DOHH2 (cell line): ENCODE measurements at regions not wholly inside any gene's neighbourhood (a gene's known extent, or its start where the extent isn't known, plus 50 kb on each side); places are given as distances from the start of the nearest gene placed in this dataset.

Source experiments
- H3F3A ChIP-seq: fragments of 200-600 bp; sonication (generic), shearing (Covaris generic); 2 replicates; pipeline ENCODE4 v1.6.0; 2016; ENCODE audit warnings: antibody characterized with exemption, mild to moderate bottlenecking; ENCODE audit not compliant: control insufficient read depth, insufficient read depth
- H3K27ac ChIP-seq: fragments of 200-600 bp; sonication (generic); 2 replicates; pipeline ENCODE4 v1.5.1; 2014; ENCODE audit warnings: low read depth, mild to moderate bottlenecking, low read length, moderate library complexity
- H3K27me3 ChIP-seq: fragments of 200-600 bp; sonication (generic); 2 replicates; pipeline ENCODE4 v1.6.1; 2014; ENCODE audit warnings: mild to moderate bottlenecking, low read length, mixed read lengths; ENCODE audit not compliant: control insufficient read depth
- H3K36me3 ChIP-seq: fragments of 200-600 bp; sonication (generic); 2 replicates; pipeline ENCODE4 v1.6.1; 2014; ENCODE audit warnings: mild to moderate bottlenecking, low read length, moderate library complexity, mixed read lengths; ENCODE audit not compliant: control insufficient read depth
- H3K4me1 ChIP-seq: fragments of 200-600 bp; sonication (generic); 2 replicates; pipeline ENCODE4 v1.6.1; 2014; ENCODE audit warnings: mild to moderate bottlenecking, low read length, mixed read lengths; ENCODE audit not compliant: control insufficient read depth
- H3K4me2 ChIP-seq: fragments of 200-600 bp; sonication (generic); 2 replicates; pipeline ENCODE4 v1.6.0; 2014; ENCODE audit warnings: mild to moderate bottlenecking, low read length, moderate library complexity
- H3K4me3 ChIP-seq: fragments of 200-600 bp; sonication (generic); 2 replicates; pipeline ENCODE4 v1.5.1; 2014; ENCODE audit warnings: mild to moderate bottlenecking, low read length, mixed read lengths
- H3K79me2 ChIP-seq: fragments of 200-600 bp; sonication (generic); 2 replicates; pipeline ENCODE4 v1.6.1; 2014; ENCODE audit warnings: mild to moderate bottlenecking, low read length, mixed read lengths; ENCODE audit not compliant: control insufficient read depth
- H3K9me2 ChIP-seq: fragments of 200-600 bp; sonication (generic); replicated peaks from 2 replicates; pipeline ENCODE4 v1.6.1; 2014; ENCODE audit warnings: mild to moderate bottlenecking, low read length, mixed read lengths; ENCODE audit not compliant: control insufficient read depth
- H3K9me3 ChIP-seq: fragments of 200-600 bp; sonication (generic); 2 replicates; pipeline ENCODE4 v1.6.1; 2014; ENCODE audit warnings: antibody characterized with exemption, low read length, mixed read lengths; ENCODE audit not compliant: control insufficient read depth, insufficient read depth
- H4K20me1 ChIP-seq: fragments of 200-600 bp; sonication (generic); 2 replicates; pipeline ENCODE4 v1.6.0; 2014; ENCODE audit warnings: low read depth, mild to moderate bottlenecking, antibody characterized with exemption, low read length, moderate library complexity; ENCODE audit not compliant: control insufficient read depth, insufficient read depth
- EZH2phosphoT487 ChIP-seq: fragments of 200-600 bp; sonication (generic); IDR thresholded peaks from 2 replicates; pipeline ENCODE4 v1.6.1; 2017; ENCODE audit warnings: borderline replicate concordance, mild to moderate bottlenecking, antibody characterized with exemption, low read length, moderate library complexity, mixed read lengths
- TF ChIP-seq, protein P1 (sequence below): fragments of 200-600 bp; sonication (generic); IDR thresholded peaks from one replicate; pipeline ENCODE4 v1.5.1; 2014; ENCODE audit warnings: antibody characterized with exemption, mild to moderate bottlenecking, low read depth, low read length; ENCODE audit not compliant: poor library complexity, severe bottlenecking

- no peaks in the 10 kb centered on the region for H4K20me1 ChIP-seq
- TF ChIP-seq EZH2phosphoT487: no peak
- TF ChIP-seq, protein P1, sequence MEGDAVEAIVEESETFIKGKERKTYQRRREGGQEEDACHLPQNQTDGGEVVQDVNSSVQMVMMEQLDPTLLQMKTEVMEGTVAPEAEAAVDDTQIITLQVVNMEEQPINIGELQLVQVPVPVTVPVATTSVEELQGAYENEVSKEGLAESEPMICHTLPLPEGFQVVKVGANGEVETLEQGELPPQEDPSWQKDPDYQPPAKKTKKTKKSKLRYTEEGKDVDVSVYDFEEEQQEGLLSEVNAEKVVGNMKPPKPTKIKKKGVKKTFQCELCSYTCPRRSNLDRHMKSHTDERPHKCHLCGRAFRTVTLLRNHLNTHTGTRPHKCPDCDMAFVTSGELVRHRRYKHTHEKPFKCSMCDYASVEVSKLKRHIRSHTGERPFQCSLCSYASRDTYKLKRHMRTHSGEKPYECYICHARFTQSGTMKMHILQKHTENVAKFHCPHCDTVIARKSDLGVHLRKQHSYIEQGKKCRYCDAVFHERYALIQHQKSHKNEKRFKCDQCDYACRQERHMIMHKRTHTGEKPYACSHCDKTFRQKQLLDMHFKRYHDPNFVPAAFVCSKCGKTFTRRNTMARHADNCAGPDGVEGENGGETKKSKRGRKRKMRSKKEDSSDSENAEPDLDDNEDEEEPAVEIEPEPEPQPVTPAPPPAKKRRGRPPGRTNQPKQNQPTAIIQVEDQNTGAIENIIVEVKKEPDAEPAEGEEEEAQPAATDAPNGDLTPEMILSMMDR: no peak
- no peaks in the 10 kb centered on the region for H3K27me3 ChIP-seq
- H3K79me2 ChIP-seq: no peaks in the 10 kb centered on the region
- no peaks in the 10 kb centered on the region for H3K9me2 ChIP-seq
- H3F3A ChIP-seq: no peaks in the 10 kb centered on the region
- no peak overlapping the region for H3K4me2 ChIP-seq
- no peaks in the 10 kb centered on the region for H3K9me3 ChIP-seq
- no peak overlapping the region for H3K27ac ChIP-seq
- H3K4me3 ChIP-seq: no peak overlapping the region
- no peaks in the 10 kb centered on the region for H3K4me1 ChIP-seq
- no peaks in the 10 kb centered on the region for H3K36me3 ChIP-seq
Observed at GRCh38 chr10:35855155-35855947, 213.3 kb upstream of the FZD8 start.

DNA sequence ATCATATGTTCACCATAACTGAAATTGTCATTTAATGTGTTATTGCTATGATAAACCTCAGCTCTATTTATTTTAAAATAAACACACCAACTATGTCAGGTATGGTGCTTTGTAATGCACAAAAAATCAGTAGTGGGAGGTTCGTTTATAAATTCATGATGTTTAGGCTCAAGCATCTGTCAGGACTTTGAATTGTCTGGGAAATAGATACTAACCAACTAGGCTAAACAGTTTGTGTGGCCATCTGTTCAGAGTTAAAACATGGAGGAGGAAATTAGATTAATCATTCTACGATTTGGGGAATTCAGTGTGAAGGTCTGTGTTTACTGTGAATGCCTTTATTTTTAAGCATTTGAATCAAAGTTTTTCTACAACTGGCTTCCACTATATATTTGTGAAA is 212.6 kb upstream of the FZD8 start:
- Histone ChIP-seq H4K20me1 (no peaks in the 10 kb centered on the region), H3K4me2 (no peak overlapping the region), H3K36me3 (no peaks in the 10 kb centered on the region), H3K9me2 (no peaks in the 10 kb centered on the region), H3K9me3 (no peaks in the 10 kb centered on the region), H3K79me2 (no peaks in the 10 kb centered on the region), H3F3A (no peaks in the 10 kb centered on the region), H3K27me3 (no peaks in the 10 kb centered on the region), H3K4me1 (no peaks in the 10 kb centered on the region), H3K4me3 (no peak overlapping the region), H3K27ac (no peak overlapping the region)
- TF ChIP-seq, protein P1: no peak
- no peak for TF ChIP-seq EZH2phosphoT487

- Histone ChIP-seq H3K36me3 (no peaks in the 10 kb centered on the region), H3K4me3 (no peak overlapping the region), H3K79me2 (no peaks in the 10 kb centered on the region), H3F3A (no peaks in the 10 kb centered on the region), H3K9me2 (no peaks in the 10 kb centered on the region), H3K27me3 (no peaks in the 10 kb centered on the region), H3K4me1 (no peaks in the 10 kb centered on the region), H4K20me1 (no peaks in the 10 kb centered on the region), H3K4me2 (no peak overlapping the region), H3K9me3 (no peaks in the 10 kb centered on the region), H3K27ac (no peak overlapping the region)
- TF ChIP-seq, protein P1: no peak
- no peak for TF ChIP-seq EZH2phosphoT487
Observed at GRCh38 chr10:35852721-35853120, 210.6 kb upstream of the FZD8 start.
